NCI-H1694 treated with DMSO at 0.1 percent for 48 hours (cell line): ENCODE measurements at regions not wholly inside any gene's neighbourhood (a gene's known extent, or its start where the extent isn't known, plus 50 kb on each side); places are given as distances from the start of the nearest gene placed in this dataset.

Source experiments
- DNase-seq: peaks from one replicate; lab custom pipeline; 2025; lab: John Stamatoyannopoulos, UW

- no peak for DNase-seq
Measured at GRCh38 chr5:89034588-89034987, 151.6 kb upstream of the MEF2C start.

GRCh38 chr5:89030798-89031197 is 147.8 kb upstream of the MEF2C start:
- DNase-seq, result no peak

- DNase-seq, result no peak
Measured at GRCh38 chr5:89028595-89029285, 145.8 kb upstream of the MEF2C start.

- DNase-seq, result no peak
Measured at GRCh38 chr5:89024045-89024444, 141.1 kb upstream of the MEF2C start.

GRCh38 chr5:89020926-89021610 is 138.1 kb upstream of the MEF2C start:
- no peak for DNase-seq

- DNase-seq, result no peak
Measured at GRCh38 chr5:89016741-89017303, 133.8 kb upstream of the MEF2C start.

GRCh38 chr5:89015409-89015808 is 132.4 kb upstream of the MEF2C start:
- DNase-seq, result no peak

GRCh38 chr5:89011778-89012711 is 129.1 kb upstream of the MEF2C start:
- no peak for DNase-seq

- DNase-seq, result no peak
Measured at GRCh38 chr5:89010512-89010911, 127.5 kb upstream of the MEF2C start.

GRCh38 chr5:89008291-89008690 is 125.3 kb upstream of the MEF2C start:
- DNase-seq, result no peak

- no peak for DNase-seq
Measured at GRCh38 chr5:89005990-89006389, 123.0 kb upstream of the MEF2C start.

- no peak for DNase-seq
Measured at GRCh38 chr5:89004379-89004778, 121.4 kb upstream of the MEF2C start.

- DNase-seq, result no peak
Measured at GRCh38 chr5:89003563-89004036, 120.6 kb upstream of the MEF2C start.

GRCh38 chr5:88999853-89000252 is 116.9 kb upstream of the MEF2C start:
- no peak for DNase-seq

GRCh38 chr5:88997937-88998336 is 115.0 kb upstream of the MEF2C start:
- DNase-seq, result no peak

GRCh38 chr5:88984040-88984439 is 101.1 kb upstream of the MEF2C start:
- DNase-seq, result no peak

- DNase-seq, result no peak
Measured at GRCh38 chr5:88979726-88980125, 96.7 kb upstream of the MEF2C start.

GRCh38 chr5:88979244-88979643 is 96.3 kb upstream of the MEF2C start:
- DNase-seq, result no peak

- no peak for DNase-seq
Measured at GRCh38 chr5:88976914-88977313, 93.9 kb upstream of the MEF2C start.

GRCh38 chr5:88967633-88968585 is 84.9 kb upstream of the MEF2C start:
- no peak for DNase-seq

- DNase-seq, result no peak
Measured at GRCh38 chr5:88964831-88965230, 81.8 kb upstream of the MEF2C start.
